ENCODE measurements at regions not wholly inside any gene's neighbourhood (a gene's known extent, or its start where the extent isn't known, plus 50 kb on each side); places are given as distances from the start of the nearest gene placed in this dataset.

- TF ChIP-seq CTCF (tag by site-specific recombination; IDR thresholded peaks at IDR 0.05) (no peak), TCF7L2 (IDR thresholded peaks at IDR 0.05; ENCODE audit: borderline replicate concordance, low read depth, low read length) (no peak), PBX3 (CRISPR knock-in tag; IDR thresholded peaks at IDR 0.05) (no peak), ZNF473 (tag by site-specific recombination; IDR thresholded peaks at IDR 0.05) (no peak), ZNF510 (tag by site-specific recombination; IDR thresholded peaks at IDR 0.05; ENCODE audit: insufficient replicate concordance) (no peak), KLF1 (tag by site-specific recombination; IDR thresholded peaks at IDR 0.05) (no peak), KLF16 (tag by site-specific recombination; IDR thresholded peaks at IDR 0.05) (no peak), ZNF311 (tag by site-specific recombination; IDR thresholded peaks at IDR 0.05; ENCODE audit: borderline replicate concordance) (no peak), HOXD13 (CRISPR knock-in tag; IDR thresholded peaks at IDR 0.05; ENCODE audit: borderline replicate concordance) (no peak), ZNF302 (tag by site-specific recombination; IDR thresholded peaks at IDR 0.05; ENCODE audit: low read depth) (no peak), ZBTB20 (tag by site-specific recombination; IDR thresholded peaks at IDR 0.05) (no peak), ZNF621 (tag by site-specific recombination; IDR thresholded peaks at IDR 0.05) (no peak), ZFP69B (tag by site-specific recombination; IDR thresholded peaks at IDR 0.05) (no peak), SP2 (tag by site-specific recombination; IDR thresholded peaks at IDR 0.05) (no peak)
Measured at GRCh38 chr2:121884078-121884477, 128.6 kb downstream of the TSN start.
